GM12874 (cell line): ENCODE measurements at regions not wholly inside any gene's neighbourhood (a gene's known extent, or its start where the extent isn't known, plus 50 kb on each side); places are given as distances from the start of the nearest gene placed in this dataset.

Experiments used
- TF ChIP-seq, protein P1 (sequence below): IDR thresholded peaks from 2 replicates; pipeline ENCODE4 v1.5.1; 2011; ENCODE audit warnings: low read depth, mild to moderate bottlenecking, control low read depth, low read length, moderate library complexity; ENCODE audit not compliant: insufficient read depth

DNA sequence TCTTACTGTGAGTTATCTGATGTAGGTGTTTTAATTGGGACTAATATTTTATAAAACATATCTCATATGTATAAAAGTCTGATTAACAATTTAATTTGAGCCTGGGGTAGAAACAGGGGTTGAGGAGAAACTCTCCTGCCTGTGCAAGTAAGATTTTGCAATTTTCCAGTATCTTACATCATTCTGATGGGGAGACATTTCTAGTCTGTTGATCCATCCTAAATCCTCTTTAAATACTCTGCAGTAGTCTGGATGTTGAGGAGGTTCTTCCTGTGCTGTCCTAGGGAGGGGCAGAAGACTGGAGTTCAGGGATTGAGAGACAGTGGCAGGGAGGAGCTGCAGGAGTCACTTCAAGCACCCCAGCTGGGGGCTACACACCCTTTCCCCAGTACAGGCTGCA lies 287.8 kb downstream of the ADGRD1 start:
- TF ChIP-seq, protein P1, sequence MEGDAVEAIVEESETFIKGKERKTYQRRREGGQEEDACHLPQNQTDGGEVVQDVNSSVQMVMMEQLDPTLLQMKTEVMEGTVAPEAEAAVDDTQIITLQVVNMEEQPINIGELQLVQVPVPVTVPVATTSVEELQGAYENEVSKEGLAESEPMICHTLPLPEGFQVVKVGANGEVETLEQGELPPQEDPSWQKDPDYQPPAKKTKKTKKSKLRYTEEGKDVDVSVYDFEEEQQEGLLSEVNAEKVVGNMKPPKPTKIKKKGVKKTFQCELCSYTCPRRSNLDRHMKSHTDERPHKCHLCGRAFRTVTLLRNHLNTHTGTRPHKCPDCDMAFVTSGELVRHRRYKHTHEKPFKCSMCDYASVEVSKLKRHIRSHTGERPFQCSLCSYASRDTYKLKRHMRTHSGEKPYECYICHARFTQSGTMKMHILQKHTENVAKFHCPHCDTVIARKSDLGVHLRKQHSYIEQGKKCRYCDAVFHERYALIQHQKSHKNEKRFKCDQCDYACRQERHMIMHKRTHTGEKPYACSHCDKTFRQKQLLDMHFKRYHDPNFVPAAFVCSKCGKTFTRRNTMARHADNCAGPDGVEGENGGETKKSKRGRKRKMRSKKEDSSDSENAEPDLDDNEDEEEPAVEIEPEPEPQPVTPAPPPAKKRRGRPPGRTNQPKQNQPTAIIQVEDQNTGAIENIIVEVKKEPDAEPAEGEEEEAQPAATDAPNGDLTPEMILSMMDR, result no peak

DNA sequence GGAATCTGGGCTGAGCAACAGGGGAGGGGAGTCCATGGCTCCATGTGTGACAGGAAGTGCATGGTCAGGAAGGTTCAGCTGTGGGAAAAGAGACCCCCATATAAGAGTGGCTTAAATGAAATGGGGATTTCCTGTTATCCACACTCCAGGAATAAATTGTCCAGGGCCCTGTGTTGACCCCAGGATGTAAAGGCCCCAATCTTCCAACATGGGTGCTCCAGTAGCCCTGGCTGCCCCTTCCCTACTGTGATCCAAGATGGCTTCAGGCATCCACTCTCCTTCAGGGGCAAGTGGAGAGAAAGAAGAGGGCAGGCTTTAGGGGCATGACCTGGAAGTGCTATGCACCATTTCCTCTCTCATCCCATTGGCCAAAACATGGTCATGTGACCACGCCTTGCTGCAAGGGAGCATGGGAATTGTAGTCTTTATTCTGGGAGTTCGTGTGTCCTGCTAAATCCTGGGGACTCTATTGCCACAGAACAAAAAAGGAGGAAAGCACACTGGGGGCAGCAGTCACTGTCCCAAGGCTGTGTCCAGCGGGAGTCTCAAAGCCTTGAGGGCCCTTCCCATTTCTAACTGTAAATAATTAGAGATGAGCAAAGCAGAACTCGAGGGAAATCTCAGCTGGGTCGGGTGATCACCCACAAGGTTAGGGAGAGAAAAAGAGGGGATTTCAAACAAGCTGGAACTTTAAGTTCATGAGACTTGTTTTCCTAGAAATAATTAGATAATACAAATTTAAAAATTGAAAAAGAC lies 289.2 kb downstream of the ADGRD1 start:
- TF ChIP-seq, protein P1, result no peak

DNA sequence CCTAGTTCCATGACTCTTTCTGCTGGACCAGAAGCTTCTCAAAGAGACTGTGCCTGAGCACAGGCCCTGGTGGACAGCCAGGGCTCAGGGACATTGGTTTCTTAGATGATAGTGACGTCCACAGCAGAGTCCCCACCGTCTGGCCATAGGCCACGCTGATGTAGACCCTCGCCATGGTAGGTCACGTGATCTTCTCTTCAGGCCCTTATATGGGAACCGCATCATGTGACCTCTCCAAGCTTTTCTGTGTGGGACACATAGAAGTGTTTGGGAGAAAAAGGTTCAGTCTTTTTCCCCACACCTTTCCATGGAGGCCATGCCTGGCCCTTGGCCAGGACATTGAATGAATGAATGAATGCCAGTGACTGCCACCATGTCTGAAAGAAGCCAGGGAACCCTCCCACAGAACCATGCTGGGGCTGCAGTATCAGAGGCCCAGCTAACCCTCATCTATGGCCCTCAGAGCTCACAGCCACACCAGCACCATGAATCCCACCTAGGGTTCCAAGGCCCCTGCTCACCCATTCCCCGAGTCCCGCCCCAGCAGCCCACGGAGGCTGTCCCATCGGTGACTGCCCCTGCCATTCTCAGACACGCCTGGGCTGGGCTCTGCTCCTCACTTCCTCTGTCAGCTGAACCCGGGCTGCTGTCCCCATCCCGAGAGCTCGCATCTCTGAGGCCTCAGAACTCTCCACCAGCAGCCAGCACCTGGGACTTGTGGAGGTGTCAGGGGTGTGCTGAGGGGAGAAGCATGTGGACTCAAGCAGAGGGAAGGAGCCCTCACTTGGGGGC lies 292.1 kb downstream of the ADGRD1 start:
- TF ChIP-seq, protein P1, result no peak

DNA sequence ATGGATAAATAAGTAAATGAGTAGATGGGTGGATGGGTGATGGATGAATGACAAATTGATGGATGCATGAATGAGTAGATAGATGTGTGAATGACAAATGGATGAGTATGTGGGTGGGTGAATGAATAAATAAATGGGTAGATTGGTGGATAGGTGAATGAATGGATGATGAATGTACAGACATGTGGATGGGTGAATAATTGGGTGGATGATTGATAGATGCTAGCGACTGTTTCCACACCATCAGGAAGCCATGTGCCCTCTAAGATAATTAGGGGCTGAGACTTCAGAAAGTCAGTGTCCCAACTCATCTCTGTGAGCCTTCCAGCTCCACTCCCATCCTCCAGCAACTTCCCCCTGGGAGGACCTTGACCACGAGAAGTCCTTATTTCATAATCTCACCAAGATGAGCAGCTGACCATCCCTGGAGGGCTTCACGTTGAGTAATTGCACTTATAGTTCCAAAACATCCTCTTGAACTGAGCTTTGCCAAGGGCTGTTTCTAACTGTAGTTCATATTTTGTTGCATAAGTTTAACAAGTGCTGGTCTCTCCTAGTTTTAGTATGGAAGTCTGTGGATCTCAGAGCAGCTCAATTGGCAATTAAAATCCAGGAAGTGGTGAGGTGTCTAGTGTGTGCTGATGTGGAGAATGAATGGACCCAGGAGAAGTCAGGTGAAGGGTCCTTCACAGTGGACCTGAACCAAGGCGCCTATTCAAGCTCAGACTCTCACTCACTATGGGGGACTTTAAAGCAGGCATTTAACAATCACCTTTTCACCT lies 295.7 kb downstream of the ADGRD1 start:
- TF ChIP-seq, protein P1, result no peak

DNA sequence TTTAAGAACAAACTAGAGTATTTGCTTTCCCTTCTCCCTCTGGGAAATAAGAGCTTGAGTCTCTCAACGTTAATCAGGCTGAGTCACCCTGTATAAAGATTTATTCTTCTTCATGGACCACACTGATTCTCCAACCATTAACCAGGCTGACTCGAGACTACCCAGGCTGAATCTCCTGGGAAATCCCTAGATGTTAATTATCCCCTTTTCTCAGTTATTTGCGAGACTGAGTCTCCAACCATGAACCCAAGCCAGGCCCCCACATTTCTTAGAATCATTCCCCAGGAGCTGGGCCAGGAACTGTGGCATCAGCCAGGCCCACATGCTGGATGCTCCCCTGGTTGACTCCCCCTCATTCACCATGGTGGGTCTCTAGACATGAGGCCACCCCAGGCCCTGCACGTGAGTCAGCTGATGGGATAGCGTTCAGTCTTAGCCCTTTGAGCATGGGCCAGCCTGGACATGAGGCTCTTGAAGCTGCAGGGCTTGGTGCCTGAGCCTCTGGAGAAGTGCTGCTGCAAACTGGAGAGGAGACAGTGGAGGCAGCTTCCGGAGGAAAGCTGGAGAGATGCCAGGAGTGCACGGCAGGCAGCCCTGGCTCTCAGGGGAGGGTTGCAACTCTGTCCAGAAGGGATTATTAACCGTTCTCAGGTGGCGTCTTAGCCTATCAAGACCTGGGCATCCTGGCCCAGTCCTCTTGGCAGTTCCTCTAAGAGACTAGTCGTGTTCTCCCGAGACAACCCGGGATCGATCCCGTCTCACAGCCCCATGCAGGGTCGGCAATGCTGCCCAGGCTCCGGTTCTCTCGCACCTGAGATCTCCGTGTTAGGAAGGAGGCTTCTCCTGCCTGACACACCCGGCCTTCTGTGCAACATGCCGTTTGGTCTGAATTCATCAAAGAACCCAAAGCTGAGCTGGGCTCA lies 296.6 kb downstream of the ADGRD1 start:
- TF ChIP-seq, protein P1, result no peak

DNA sequence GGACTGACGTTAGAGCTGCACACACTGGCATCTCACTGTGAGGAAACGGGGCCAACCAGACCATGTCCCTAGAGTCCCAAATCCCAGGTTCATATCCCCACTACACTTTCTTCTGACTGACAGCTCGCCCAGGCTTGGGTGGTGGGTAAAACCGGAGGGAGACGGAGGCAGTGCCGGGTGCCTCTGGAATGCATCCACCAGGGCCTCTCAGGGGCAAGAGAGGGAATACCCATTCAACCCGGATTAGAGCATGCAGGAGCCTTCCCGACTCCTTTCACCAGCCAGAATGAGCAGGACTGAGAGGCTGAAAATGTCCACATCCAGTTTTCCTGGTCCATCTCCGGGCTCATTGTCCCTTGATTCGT lies 297.2 kb downstream of the ADGRD1 start:
- TF ChIP-seq, protein P1, result no peak
